Islet precursor cell (in vitro differentiated cells): ENCODE measurements at regions not wholly inside any gene's neighbourhood (a gene's known extent, or its start where the extent isn't known, plus 50 kb on each side); places are given as distances from the start of the nearest gene placed in this dataset.

Experiments used
- DNase-seq: peaks from one replicate; pipeline ENCODE4 v3.0.0-alpha.2; 2018

DNA sequence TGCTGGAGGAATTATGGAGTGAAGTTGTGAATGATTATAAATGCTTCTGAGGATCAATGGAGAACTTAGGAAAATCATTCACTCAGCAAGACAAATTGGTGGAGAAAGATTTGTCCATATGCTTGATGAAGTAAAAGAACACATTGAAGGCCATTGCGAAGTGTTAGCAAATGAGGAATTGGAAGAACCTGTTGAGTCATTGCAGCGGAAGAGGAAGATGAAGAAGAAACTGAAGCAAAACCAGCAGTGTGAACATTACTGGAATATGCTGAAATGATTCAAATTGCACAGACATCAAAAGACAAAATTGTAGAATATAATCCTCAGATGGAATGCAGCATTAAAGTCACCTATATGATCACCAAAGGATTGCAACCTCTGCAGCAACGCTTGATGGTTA lies 168.1 kb downstream of the ADAMTS15 start:
- DNase-seq = no peak

DNA sequence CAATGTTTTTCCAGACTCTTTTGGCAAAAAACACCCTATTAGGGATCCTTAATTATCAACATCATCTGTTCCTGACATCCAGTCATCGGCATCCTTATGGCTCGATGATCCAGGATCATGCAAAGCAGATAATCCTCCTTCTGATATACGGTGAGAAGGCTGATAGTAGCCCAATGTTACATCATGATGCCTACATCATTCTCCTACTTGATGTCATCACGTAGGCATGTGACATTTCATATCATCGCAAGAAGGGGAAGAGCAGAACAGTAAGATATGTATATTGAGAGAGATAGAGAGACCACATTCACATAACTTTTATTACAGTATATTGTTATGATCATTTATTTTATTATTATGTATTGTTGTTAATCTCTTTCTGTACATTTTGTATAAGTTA lies 168.6 kb downstream of the ADAMTS15 start:
- DNase-seq = no peak

GRCh38 chr11:130620548-130620947 lies 172.1 kb downstream of the ADAMTS15 start:
- no peak for DNase-seq

DNA sequence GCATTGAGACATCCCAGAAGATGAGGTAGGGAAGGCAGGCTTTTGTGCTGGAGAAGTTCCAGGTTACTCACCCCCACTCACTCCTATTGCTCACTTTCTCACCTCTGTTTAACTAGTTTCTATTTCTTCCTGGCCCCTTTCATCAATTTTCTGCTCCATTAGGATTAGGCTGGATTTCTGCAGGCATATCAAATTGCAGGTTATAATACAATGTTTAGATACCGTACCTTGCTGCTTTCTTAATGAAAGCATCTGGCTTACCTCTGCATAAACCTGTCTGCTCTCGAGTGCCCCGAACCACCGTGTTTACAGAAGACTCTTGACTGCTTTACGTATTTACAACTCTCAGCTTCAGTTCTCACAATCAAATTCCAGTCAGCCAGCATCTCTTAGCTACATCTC lies 173.7 kb downstream of the ADAMTS15 start:
- peak; percentile 4 for DNase-seq

DNA sequence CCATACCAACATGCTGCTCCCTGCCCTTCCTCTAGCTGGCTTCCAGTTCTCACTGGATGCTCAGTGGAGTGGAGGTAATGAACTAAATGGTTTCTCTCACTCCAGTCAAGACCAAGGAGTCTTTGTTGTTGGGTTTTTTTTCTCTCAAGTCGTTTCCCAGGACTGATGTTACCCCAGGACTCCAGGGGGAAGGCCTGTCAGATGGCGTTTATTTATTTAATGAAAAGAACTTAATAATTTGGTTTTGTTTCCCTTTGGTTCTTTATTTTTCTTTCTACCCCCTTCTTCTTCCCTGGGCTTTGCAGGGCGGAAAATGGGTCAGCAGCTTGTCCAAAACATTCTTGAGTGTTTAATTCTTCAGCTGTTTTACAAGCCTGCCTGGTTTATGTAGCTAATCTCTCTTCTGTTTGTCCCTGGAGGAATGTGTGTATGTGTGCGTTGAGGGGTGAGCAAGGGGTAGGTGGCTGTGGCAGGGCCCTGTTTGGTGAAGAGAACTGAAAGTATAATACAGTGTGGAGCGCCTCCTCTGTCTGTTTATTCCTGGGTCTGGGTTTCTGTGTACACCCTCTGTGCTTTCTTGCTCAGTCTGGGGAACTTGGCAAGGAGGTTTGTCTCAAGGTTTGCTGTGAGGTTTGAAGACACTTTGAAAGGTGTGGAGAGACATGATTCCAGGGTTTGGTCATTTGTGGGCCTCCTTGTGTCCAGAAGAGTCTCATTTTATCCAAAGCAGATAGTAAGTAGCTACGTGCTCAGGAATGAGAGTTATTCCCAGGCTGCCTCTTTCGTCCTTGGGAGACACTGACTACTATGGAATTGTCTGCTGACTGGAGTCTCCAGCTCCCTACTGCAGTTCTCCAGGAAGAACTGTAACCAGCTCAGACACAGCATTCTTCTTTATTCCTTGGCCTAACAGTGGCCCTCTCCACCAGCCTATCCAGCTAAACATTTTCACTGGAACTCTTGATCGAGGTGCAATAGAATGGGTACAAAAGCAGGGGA lies 175.5 kb downstream of the ADAMTS15 start:
- peak; percentile 67 for DNase-seq

DNA sequence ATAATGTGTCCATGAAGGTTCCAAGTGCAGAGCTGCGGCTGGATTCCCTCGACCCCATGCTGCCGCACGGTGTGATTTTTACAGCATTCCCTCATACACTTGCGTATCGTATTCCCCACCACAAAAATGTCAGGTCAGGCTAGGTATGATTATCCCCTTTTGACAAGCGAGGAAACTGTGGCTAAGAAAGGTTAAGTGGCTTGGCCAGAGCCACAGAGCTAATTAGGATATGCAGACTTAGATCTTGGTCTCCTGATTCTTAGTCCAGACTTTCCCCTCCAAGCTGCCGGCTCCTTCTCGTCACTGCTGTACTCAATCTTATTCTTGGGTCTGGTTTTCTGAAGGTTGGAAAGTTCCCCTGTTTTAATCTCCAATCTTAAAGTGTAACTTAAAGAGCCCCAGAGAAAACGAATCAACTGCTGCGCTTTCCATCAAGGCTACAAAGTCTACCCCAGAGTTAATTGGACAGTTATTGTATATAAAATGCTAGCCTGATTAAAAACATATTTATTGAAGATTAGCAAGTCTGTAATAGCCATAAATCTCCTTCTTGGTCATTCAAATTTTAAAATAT lies 176.6 kb downstream of the ADAMTS15 start:
- peak; percentile 64 for DNase-seq

DNA sequence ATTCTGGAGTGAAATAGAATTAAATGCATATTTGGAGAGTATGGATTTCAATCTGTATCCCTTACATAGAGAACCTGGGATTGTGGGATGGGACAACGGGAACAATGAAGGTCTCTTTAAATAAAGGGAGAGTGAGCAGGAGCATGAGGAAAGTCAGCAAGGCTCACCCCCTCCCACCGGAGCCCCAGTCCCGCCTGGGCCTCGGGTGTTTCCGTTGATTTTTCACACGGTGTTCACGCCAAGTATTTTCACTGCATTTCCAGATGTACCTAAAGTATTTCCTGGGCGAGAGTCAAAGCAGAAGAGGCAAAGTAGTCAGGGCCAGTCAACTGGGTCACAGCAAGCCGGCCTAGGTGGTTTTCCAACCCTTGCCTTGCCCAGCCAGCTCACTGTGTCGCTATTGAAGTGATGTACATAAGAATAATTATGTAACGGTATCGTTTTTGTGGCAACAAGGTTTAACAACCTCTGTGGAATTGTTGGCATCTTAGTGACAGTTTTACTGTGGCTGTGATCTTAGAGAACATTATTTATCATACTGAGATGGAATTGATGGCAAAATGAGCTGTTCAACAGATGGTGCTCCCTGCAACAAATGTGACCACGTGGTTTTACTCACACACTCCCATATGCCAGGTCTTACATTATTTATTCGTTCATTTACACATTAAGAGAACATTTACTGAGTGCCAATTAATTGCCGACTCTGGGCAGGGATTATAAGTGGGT lies 177.3 kb downstream of the ADAMTS15 start:
- DNase-seq = peak; percentile 11

GRCh38 chr11:130629039-130629438 lies 180.6 kb downstream of the ADAMTS15 start:
- peak; percentile 47 for DNase-seq

DNA sequence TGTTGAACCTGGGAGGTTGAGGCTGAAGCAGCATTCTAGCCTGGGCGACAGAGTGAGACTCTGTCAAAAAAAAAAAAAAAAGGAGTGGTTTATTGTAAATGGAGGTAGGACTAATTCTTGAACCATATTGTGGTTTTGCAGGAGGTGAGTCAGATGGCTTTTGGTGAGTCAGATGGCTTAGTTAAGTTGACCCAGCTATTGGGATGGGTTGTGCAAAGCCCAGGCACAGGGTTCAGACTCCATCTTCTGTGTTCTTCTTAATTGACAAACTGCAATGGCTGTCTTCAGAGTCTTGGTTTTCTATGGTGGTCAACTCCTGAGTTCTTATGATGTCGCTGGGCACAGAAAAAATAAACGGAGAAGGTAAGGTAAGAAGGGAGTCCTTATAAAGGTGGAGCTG lies 182.7 kb downstream of the ADAMTS15 start:
- peak; percentile 58 for DNase-seq

GRCh38 chr11:130633466-130633865 lies 185.0 kb downstream of the ADAMTS15 start:
- peak; percentile 45 for DNase-seq

GRCh38 chr11:130634186-130634585 lies 185.7 kb downstream of the ADAMTS15 start:
- peak; percentile 37 for DNase-seq

DNA sequence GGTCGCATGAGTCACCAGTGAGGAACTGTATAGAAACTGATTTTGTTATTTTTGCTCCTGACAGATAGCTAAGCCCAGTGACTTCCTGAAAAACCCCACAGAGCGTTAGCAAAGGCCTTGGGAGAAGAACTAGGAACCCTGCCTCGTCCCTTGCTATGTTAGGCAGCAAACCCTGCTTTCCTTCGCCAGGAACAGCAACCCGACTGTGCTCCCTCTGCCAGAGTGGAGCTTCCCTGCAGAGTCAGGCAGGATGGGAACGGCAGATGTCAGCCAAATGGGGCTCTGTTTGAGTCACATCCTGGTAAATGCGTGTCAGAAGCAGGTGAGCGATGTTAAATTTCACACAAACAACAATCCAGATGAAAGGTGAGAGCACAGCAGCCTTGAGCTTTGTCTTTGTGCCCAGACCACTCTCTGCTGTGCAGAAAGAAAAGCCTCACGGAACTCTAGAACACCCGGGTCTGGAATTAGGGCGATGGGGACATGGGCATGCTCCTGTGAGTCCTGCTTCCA lies 186.6 kb downstream of the ADAMTS15 start:
- DNase-seq = peak; percentile 59

GRCh38 chr11:130635937-130636630 lies 187.6 kb downstream of the ADAMTS15 start:
- DNase-seq = no peak

- no peak for DNase-seq
Observed at GRCh38 chr11:130636722-130637464, 188.4 kb downstream of the ADAMTS15 start.

DNA sequence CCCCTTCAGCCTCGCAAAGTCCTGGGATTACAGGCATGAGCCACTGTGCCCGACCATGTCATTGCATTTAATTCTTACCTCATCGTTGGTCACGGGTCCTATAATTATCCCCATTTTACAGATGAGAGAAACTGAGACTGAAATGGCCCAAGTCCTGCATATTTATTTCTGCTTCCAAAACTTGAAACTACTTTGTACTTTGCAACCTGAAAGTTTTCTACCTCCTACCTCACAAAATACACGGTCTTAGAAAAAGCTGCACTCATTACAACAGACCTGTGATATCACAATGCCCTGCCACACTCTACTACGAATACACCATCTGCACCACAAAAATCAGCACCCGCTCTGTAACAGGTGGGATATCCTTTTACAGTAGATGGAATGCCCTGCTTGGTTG lies 189.1 kb downstream of the ADAMTS15 start:
- no peak for DNase-seq

- peak; percentile 32 for DNase-seq
Observed at GRCh38 chr11:130638033-130638432, 189.6 kb downstream of the ADAMTS15 start.

GRCh38 chr11:130638624-130639023 lies 190.2 kb downstream of the ADAMTS15 start:
- DNase-seq = no peak

DNA sequence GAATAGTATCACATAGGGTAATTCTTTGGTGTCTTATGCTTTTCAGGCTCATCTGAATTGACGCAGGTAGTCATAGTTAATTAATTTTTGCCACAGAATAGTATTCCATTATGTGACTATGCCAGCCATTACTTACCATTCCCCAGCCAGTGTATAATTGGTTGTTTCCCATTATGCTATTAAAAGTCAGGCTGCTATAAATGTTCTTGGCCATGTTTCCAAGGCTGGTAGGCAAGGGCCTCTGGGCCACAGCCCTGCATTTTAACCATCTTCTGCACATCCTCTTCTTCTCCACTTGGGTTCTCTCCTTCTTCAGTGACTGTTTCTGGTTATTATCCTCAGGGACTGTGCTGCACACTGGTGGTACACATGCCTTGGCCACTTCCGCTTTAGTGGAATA lies 190.9 kb downstream of the ADAMTS15 start:
- no peak for DNase-seq

DNA sequence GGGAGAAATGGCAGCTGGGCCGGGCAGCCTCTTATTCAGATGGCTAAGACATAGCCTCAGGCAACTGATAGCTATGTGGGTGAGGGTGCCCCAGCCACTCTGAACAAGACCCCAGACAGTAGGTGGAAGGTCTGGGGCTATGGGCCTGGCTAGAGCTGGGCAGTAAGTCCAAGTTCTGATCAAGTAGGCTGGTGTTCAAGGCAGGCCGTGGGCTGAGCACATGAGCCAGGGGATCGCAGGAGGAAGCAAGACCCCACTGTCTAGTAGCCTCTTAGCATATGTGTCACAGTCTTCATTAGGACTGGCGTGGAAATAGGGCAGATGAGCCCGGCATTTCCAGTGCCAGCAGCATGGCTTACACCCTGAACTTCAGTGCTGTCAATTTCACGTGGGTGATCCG lies 192.1 kb downstream of the ADAMTS15 start:
- DNase-seq = no peak

GRCh38 chr11:130641876-130642275 lies 193.4 kb downstream of the ADAMTS15 start:
- no peak for DNase-seq

DNA sequence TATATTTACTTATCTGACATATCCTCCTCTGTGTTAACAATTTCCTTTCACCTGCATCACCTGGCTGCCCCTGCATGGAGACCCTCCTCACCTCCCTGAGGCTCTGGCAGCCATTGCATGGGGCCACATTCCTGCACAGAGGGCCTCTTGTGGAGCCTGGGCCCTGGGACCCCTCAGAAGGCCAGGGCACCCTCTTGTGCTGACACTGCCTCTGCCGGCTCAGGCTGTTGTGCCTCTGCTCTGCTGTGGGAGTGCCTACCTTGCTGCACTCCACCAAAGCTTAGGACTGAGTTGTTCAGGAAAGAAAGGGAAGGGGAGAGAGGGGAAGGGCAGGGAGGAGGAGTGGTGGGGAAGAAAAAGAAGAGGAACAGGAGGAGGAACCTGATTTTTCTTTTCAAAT lies 194.5 kb downstream of the ADAMTS15 start:
- DNase-seq = no peak

DNA sequence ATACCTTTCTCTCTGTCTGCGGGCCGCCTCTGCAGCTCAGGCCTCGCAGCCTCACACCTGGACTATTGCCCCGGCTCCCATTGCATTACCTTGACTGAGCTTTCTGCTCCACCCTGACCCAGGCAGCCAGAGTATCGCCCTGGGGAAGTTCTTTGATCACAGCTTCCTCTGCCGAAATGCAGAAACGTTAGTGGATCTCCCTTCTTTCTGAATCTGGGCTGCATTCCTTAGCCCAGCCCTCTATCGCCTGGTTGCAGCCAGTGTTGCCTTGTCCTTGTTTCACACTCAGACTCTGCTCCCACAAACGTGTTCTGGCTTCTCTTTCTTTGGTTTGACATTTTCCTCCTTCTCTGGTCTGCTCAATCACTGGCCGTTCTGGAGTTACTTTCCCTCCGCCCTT lies 195.7 kb downstream of the ADAMTS15 start:
- DNase-seq = peak; percentile 91
